HG03135 (cell line): ENCODE measurements at regions not wholly inside any gene's neighbourhood (a gene's known extent, or its start where the extent isn't known, plus 50 kb on each side); places are given as distances from the start of the nearest gene placed in this dataset.
"Not testable (repeated sequence)": the region's sequence is repeated elsewhere in the genome, so short reads cannot be mapped to it uniquely, and the experiment has no call there.

Experiments used
- ATAC-seq: cut with Tn5 transposase; IDR thresholded peaks from one replicate; pipeline ENCODE4 v1.9.1; 2021; ENCODE audit warnings: mild to moderate bottlenecking, moderate library complexity; ENCODE audit not compliant: unreplicated experiment

- peak; percentile 87 for ATAC-seq
These were observed 190.6 kb downstream of the MAT2B start for GRCh38 chr5:163695830-163696578.

- ATAC-seq: no peak
These were observed 191.1 kb downstream of the MAT2B start for GRCh38 chr5:163696579-163696887.

- no peak for ATAC-seq
These were observed 200.8 kb downstream of the MAT2B start for GRCh38 chr5:163706053-163706771.

GRCh38 chr5:163712011-163712410 lies 206.6 kb downstream of the MAT2B start:
- ATAC-seq: no peak

GRCh38 chr5:163718272-163718671 lies 212.9 kb downstream of the MAT2B start:
- no peak for ATAC-seq

GRCh38 chr5:163724305-163724704 lies 218.9 kb downstream of the MAT2B start:
- ATAC-seq: no peak

- ATAC-seq: peak; percentile 70
These were observed 221.6 kb downstream of the MAT2B start for GRCh38 chr5:163727028-163727427.

- ATAC-seq: no peak
These were observed 224.9 kb downstream of the MAT2B start for GRCh38 chr5:163730206-163730756.

- ATAC-seq: no peak
These were observed 225.8 kb downstream of the MAT2B start for GRCh38 chr5:163731256-163731655.

GRCh38 chr5:163735069-163735468 lies 229.7 kb downstream of the MAT2B start:
- no peak for ATAC-seq

GRCh38 chr5:163747586-163747985 lies 242.2 kb downstream of the MAT2B start:
- no peak for ATAC-seq

- no peak for ATAC-seq
These were observed 243.5 kb downstream of the MAT2B start for GRCh38 chr5:163748934-163749333.

- ATAC-seq: not testable (repeated sequence)
These were observed 245.0 kb downstream of the MAT2B start for GRCh38 chr5:163750415-163750814.

GRCh38 chr5:163755505-163755904 lies 250.1 kb downstream of the MAT2B start:
- no peak for ATAC-seq

GRCh38 chr5:163756170-163756569 lies 250.8 kb downstream of the MAT2B start:
- no peak for ATAC-seq

GRCh38 chr5:163757344-163757743 lies 251.9 kb downstream of the MAT2B start:
- no peak for ATAC-seq

GRCh38 chr5:163758283-163758711 lies 252.9 kb downstream of the MAT2B start:
- no peak for ATAC-seq

- no peak for ATAC-seq
These were observed 253.7 kb downstream of the MAT2B start for GRCh38 chr5:163759000-163759704.

- no peak for ATAC-seq
These were observed 255.1 kb downstream of the MAT2B start for GRCh38 chr5:163760498-163760897.

- ATAC-seq: no peak
These were observed 261.7 kb downstream of the MAT2B start for GRCh38 chr5:163766936-163767670.

GRCh38 chr5:163770625-163771024 lies 265.2 kb downstream of the MAT2B start:
- ATAC-seq: no peak
